Ovary (tissue), 7 donors: ENCODE measurements at regions not wholly inside any gene's neighbourhood (a gene's known extent, or its start where the extent isn't known, plus 50 kb on each side); places are given as distances from the start of the nearest gene placed in this dataset.

Experiments
- DNase-seq, 5 donors: peaks; one replicate each; pipeline ENCODE4 v3.0.0-alpha.2; 2019 to 2020
- H3K27ac ChIP-seq, 2 donors: fragments of 200-600 bp; one replicate each; pipeline versions ENCODE4 v1.5.1 to v1.8.0; 2019 to 2022
- H3K27me3 ChIP-seq: fragments of 200-600 bp; one replicate; pipeline ENCODE4 v1.8.0; 2022
- H3K36me3 ChIP-seq: fragments of 200-600 bp; sonication (generic); one replicate; pipeline ENCODE4 v1.5.1; 2019
- H3K4me1 ChIP-seq: one replicate; pipeline ENCODE4 v1.8.1; 2013; ENCODE audit warnings: mild to moderate bottlenecking, moderate library complexity; ENCODE audit not compliant: insufficient read depth
- H3K4me3 ChIP-seq: fragments of 200-600 bp; sonication (generic); one replicate; pipeline ENCODE4 v1.5.1; 2017
- H3K9me3 ChIP-seq, 2 donors: fragments of 200-600 bp in 1 of 2; sonication (generic) in 1 of 2; one replicate each; pipeline versions ENCODE4 v1.5.1 to v1.8.1; 2013 to 2019; ENCODE audit warnings: mild to moderate bottlenecking in 1 of 2, moderate library complexity in 1 of 2
- EP300 ChIP-seq: sonication (generic); formaldehyde crosslinking; IDR thresholded peaks from one replicate; pipeline ENCODE4 v1.6.1; 2017; ENCODE audit warnings: antibody characterized with exemption
- POLR2A ChIP-seq: fragments of 450-650 bp; IDR thresholded peaks from one replicate; pipeline ENCODE4 v1.6.1; 2017; ENCODE audit warnings: antibody characterized with exemption, mild to moderate bottlenecking, moderate library complexity
- WGBS, 3 donors: extraction: QIAGEN DNeasy Blood & Tissue Kit in 1 of 3; methylation state at CpG; one replicate each; pipeline versions ENCODE4 v1.1.5 to v1.1.7; 2013 to 2017; 5-methylcytosine and 5-hydroxymethylcytosine counted together
- intact Hi-C, 4 donors: fragments of 100-400 bp; cut with DNase I; formaldehyde crosslinking; loops; one replicate each; pipeline versions ENCODE4 v1.11.0 to v1.15.1; 2022 to 2023
- TF ChIP-seq, protein P1 (sequence below), 3 donors: fragments of 450-650 bp in 2 of 3; fragments of 200-600 bp in 1 of 3; IDR thresholded peaks; one replicate each; pipeline versions ENCODE4 v1.5.1 to v1.8.0; 2016 to 2022; ENCODE audit warnings: antibody characterized with exemption in 3 of 3, mild to moderate bottlenecking in 1 of 3
- donor health status: DM: no; HTN: no; CAD: no; lungs with moderate emphysema.
- donor health status: DM: no; HTN: no; CAD: no.
- donor health status: Bipolar disorder and iron deficiency.
- donor health status: DM: no; HTN: no; CAD: no.
- donor health status: DM: yes; HTN: yes; CAD: no.

DNA sequence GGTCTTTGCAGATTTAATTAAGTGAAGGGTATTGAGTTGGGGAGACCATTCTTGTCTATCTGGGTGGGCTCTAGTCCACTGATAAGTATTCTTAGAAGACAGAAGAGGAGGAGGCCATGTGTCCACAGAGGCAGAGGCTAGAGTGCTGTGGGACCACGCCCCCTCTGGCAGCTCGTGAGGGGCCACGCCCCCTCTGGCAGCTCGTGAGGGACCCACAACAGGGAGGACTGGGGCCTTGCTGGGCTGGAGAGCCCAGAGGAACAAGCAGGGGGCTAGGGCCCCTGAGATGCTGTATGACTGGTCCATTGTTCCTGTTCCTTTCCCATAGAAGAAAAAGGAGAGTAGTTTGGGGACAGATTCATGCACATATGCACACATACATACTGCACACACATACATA, 106.8 kb downstream of the METRNL start:
- intact Hi-C loops, result no loop called here
- no peaks in the 10 kb centered on the region for H3K27me3 ChIP-seq
- TF ChIP-seq EP300 (no peak), POLR2A (no peak)
- TF ChIP-seq, protein P1, sequence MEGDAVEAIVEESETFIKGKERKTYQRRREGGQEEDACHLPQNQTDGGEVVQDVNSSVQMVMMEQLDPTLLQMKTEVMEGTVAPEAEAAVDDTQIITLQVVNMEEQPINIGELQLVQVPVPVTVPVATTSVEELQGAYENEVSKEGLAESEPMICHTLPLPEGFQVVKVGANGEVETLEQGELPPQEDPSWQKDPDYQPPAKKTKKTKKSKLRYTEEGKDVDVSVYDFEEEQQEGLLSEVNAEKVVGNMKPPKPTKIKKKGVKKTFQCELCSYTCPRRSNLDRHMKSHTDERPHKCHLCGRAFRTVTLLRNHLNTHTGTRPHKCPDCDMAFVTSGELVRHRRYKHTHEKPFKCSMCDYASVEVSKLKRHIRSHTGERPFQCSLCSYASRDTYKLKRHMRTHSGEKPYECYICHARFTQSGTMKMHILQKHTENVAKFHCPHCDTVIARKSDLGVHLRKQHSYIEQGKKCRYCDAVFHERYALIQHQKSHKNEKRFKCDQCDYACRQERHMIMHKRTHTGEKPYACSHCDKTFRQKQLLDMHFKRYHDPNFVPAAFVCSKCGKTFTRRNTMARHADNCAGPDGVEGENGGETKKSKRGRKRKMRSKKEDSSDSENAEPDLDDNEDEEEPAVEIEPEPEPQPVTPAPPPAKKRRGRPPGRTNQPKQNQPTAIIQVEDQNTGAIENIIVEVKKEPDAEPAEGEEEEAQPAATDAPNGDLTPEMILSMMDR (IDR thresholded peaks at IDR 0.05), result no peak
- H3K4me3 ChIP-seq, result no peak overlapping the region
- 19 to 29% (median 25%) methylated on average over 4 of the region's 4 CpGs for WGBS, 3 donors
- no peak overlapping the region for H3K27ac ChIP-seq
- peaks cover 15% of the 10 kb centered on the region for H3K4me1 ChIP-seq
- H3K36me3 ChIP-seq, result no peaks in the 10 kb centered on the region
- no peaks in the 10 kb centered on the region for H3K9me3 ChIP-seq
- peak; percentile 11 to 46 (median 31) for DNase-seq

DNA sequence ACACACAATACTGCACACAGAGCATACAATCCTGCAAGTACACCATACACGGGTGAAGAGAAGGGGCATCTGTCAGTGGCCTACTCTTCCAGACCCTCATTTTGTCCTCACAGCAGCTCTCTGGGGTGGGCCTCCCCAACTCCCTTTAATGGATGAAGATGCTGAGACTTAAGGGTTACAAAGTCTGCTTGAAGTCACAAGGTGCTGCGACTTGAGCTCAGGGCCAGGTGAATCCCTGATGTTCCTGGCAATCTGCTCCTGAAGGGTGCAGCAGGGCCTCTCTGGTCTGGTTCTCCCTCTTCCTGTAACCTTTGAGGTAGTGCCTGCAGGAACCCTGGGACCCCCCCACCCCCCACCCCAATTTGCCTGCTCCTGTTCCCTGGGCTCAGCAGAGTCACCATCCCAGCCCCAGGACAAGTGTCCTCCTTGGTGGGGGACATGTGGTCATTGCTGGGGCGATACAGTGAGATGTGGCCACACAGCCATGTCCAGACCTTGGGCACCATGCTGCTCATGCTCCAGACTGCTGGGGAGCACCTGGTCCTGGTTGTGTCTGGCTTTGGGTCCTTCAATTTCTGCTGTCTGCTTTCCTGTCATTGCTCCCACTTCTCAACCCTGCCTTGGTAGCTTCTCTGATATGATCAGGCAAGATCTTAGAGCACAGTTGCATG, 107.5 kb downstream of the METRNL start:
- no peak overlapping the region for H3K4me3 ChIP-seq
- H3K27me3 ChIP-seq, result no peaks in the 10 kb centered on the region
- H3K4me1 ChIP-seq, result peaks cover 17% of the 10 kb centered on the region
- intact Hi-C loops, result no loop called here
- H3K36me3 ChIP-seq, result no peaks in the 10 kb centered on the region
- no peaks in the 10 kb centered on the region for H3K9me3 ChIP-seq
- no peak for DNase-seq
- no peak overlapping the region for H3K27ac ChIP-seq
- WGBS, 3 donors, result 89 to 91% (median 90%) methylated on average over 3 of the region's 3 CpGs
- no peak for TF ChIP-seq EP300

DNA sequence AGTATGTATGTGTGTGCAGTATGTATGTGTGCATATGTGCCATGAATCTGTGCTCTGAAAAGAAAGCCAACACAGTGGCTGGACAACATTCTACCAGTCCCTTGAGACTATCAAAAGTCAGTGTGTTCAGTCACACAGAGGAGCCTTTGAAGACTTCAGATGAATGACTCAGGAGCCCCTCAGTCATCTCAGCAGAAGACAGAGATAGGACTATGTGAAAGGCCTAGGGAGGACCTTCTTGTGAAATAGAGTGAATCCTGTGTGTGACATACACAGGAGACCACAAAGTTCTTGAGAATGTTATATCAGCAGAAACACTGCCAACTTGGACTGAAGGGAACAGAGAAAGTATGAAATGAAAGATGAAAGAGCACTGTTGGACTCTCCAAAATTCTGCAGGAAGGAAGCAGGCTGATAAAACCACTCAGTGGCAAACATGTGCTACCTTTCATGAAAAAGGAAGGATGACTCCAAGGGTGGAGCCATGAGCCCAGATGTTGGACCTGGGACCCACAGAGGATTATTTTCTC, 108.4 kb downstream of the METRNL start:
- no peaks in the 10 kb centered on the region for H3K27me3 ChIP-seq
- TF ChIP-seq, protein P1 (IDR thresholded peaks at IDR 0.05), result no peak
- TF ChIP-seq EP300 (no peak), POLR2A (no peak)
- H3K27ac ChIP-seq, result no peak overlapping the region
- intact Hi-C loops, result no loop called here
- no peaks in the 10 kb centered on the region for H3K36me3 ChIP-seq
- H3K4me3 ChIP-seq, result no peak overlapping the region
- peaks cover 17% of the 10 kb centered on the region for H3K4me1 ChIP-seq
- no peak for DNase-seq
- no peaks in the 10 kb centered on the region for H3K9me3 ChIP-seq

DNA sequence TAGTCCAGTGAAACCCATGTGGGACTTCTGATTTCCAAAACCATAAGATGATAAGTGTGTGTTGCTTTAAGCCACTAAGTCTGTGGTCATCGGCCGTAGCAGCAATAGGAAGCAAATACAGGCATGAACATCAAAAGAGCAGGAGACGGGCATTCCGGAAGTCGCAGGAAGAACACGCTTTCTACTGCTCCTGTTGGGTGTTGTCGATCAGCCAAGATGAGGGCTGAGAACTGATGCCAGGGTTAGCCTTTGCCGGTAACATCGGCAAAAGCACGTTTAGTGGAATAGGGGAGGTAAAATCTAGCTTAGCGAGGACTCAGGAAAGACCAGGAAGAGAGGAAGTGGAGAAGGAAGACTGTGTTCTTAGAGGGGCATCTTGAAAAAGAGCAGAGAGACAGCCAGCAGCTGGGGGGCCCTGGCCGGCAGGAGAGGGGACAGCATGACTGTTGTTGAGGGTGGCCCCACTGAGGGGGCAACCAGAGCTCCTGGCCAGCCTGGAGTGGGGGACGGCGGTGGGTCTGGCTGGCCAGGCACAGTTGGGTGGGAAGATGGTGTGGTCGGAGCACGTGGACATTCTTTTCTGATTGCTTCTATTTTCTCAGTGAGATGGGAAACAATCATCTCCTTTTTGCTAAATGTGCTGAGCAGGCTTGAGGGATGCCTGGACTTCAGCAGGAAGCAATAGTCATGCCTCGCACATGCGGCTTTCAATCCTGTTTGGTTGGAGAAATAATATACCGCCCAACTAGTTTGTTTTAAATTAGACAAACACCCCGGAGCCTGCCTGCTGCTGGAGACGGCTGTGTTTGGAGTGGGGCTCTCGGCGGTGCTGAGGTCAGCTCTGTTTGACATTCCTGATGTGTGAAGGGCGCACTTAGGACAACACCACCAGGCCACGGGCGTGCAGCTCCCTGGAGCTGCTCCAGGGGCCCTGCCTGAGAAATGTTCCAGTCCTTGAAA, 109.9 kb downstream of the METRNL start:
- 29 to 58% (median 37%) methylated on average over 26 of the region's 26 CpGs for WGBS, 3 donors
- intact Hi-C loops, result no loop called here
- Histone ChIP-seq H3K4me1 (peaks cover 20% of the 10 kb centered on the region), H3K9me3 (no peaks in the 10 kb centered on the region), H3K27ac (peak overlapping the region; percentile 25 to 78), H3K36me3 (no peaks in the 10 kb centered on the region), H3K27me3 (no peaks in the 10 kb centered on the region), H3K4me3 (no peak overlapping the region)
- peak; percentile 73 to 88 (median 84) for DNase-seq
- TF ChIP-seq, protein P1 (IDR thresholded peaks at IDR 0.05), result no peak
- TF ChIP-seq POLR2A (no peak), EP300 (no peak)
